ENCODE measurements at regions not wholly inside any gene's neighbourhood (a gene's known extent, or its start where the extent isn't known, plus 50 kb on each side); places are given as distances from the start of the nearest gene placed in this dataset.

GRCh38 chr2:22719396-22719795 lies 665.6 kb upstream of the KLHL29 start:
- TF ChIP-seq POLR2A (IDR thresholded peaks at IDR 0.05) (no peak), CTCF (IDR thresholded peaks at IDR 0.05) (no peak)
